ENCODE measurements at regions not wholly inside any gene's neighbourhood (a gene's known extent, or its start where the extent isn't known, plus 50 kb on each side); places are given as distances from the start of the nearest gene placed in this dataset.

DNA sequence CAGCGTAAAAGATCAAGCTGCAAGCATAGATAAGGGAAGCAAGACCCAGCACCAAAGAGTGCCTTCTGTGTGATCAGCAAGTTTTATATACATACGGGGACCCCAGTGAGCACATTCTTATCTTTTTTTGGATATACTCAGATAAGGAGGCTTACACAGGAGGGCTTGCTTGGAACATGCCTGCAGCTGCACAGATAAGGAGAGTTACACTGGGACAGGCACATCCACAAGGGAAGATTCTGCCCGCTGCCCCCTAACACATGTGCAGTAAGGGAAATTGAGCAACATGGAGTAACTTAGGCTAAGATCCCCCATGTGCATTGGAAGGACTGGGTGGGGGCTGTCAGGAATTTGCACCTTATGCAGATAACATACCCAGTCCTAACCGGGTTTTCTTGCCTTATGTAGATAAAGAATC lies 1334.8 kb downstream of the MRPL39 start:
- TF ChIP-seq, protein P1, sequence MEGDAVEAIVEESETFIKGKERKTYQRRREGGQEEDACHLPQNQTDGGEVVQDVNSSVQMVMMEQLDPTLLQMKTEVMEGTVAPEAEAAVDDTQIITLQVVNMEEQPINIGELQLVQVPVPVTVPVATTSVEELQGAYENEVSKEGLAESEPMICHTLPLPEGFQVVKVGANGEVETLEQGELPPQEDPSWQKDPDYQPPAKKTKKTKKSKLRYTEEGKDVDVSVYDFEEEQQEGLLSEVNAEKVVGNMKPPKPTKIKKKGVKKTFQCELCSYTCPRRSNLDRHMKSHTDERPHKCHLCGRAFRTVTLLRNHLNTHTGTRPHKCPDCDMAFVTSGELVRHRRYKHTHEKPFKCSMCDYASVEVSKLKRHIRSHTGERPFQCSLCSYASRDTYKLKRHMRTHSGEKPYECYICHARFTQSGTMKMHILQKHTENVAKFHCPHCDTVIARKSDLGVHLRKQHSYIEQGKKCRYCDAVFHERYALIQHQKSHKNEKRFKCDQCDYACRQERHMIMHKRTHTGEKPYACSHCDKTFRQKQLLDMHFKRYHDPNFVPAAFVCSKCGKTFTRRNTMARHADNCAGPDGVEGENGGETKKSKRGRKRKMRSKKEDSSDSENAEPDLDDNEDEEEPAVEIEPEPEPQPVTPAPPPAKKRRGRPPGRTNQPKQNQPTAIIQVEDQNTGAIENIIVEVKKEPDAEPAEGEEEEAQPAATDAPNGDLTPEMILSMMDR (conservative IDR thresholded peaks at IDR 0.05; ENCODE audit: low read depth in 2 of 2): no peak
- TF ChIP-seq JUNB (IDR thresholded peaks at IDR 0.05; ENCODE audit: unreplicated experiment) (no peak), EZH2 (IDR thresholded peaks at IDR 0.05; ENCODE audit: low read depth, unreplicated experiment) (no peak), POLR2AphosphoS5 (IDR thresholded peaks at IDR 0.05; ENCODE audit: low read depth) (no peak), EZH2phosphoT487 (IDR thresholded peaks at IDR 0.05; ENCODE audit: unreplicated experiment) (no peak), CREB1 (CRISPR knock-in tag; IDR thresholded peaks at IDR 0.05; ENCODE audit: low read depth) (no peak), STAT1 (IDR thresholded peaks at IDR 0.05; ENCODE audit: unreplicated experiment) (no peak), ZNF114 (CRISPR knock-in tag; IDR thresholded peaks at IDR 0.05) (no peak), ZNF331 (CRISPR knock-in tag; IDR thresholded peaks at IDR 0.05; ENCODE audit: low read depth) (no peak), NANOG (IDR thresholded peaks at IDR 0.05; ENCODE audit: borderline replicate concordance) (no peak)
- TF ChIP-seq, protein P2, sequence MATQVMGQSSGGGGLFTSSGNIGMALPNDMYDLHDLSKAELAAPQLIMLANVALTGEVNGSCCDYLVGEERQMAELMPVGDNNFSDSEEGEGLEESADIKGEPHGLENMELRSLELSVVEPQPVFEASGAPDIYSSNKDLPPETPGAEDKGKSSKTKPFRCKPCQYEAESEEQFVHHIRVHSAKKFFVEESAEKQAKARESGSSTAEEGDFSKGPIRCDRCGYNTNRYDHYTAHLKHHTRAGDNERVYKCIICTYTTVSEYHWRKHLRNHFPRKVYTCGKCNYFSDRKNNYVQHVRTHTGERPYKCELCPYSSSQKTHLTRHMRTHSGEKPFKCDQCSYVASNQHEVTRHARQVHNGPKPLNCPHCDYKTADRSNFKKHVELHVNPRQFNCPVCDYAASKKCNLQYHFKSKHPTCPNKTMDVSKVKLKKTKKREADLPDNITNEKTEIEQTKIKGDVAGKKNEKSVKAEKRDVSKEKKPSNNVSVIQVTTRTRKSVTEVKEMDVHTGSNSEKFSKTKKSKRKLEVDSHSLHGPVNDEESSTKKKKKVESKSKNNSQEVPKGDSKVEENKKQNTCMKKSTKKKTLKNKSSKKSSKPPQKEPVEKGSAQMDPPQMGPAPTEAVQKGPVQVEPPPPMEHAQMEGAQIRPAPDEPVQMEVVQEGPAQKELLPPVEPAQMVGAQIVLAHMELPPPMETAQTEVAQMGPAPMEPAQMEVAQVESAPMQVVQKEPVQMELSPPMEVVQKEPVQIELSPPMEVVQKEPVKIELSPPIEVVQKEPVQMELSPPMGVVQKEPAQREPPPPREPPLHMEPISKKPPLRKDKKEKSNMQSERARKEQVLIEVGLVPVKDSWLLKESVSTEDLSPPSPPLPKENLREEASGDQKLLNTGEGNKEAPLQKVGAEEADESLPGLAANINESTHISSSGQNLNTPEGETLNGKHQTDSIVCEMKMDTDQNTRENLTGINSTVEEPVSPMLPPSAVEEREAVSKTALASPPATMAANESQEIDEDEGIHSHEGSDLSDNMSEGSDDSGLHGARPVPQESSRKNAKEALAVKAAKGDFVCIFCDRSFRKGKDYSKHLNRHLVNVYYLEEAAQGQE (IDR thresholded peaks at IDR 0.05; ENCODE audit: unreplicated experiment): no peak
- TF ChIP-seq, protein P3, sequence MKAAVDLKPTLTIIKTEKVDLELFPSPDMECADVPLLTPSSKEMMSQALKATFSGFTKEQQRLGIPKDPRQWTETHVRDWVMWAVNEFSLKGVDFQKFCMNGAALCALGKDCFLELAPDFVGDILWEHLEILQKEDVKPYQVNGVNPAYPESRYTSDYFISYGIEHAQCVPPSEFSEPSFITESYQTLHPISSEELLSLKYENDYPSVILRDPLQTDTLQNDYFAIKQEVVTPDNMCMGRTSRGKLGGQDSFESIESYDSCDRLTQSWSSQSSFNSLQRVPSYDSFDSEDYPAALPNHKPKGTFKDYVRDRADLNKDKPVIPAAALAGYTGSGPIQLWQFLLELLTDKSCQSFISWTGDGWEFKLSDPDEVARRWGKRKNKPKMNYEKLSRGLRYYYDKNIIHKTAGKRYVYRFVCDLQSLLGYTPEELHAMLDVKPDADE (IDR thresholded peaks at IDR 0.05): no peak
- TF ChIP-seq, protein P4, sequence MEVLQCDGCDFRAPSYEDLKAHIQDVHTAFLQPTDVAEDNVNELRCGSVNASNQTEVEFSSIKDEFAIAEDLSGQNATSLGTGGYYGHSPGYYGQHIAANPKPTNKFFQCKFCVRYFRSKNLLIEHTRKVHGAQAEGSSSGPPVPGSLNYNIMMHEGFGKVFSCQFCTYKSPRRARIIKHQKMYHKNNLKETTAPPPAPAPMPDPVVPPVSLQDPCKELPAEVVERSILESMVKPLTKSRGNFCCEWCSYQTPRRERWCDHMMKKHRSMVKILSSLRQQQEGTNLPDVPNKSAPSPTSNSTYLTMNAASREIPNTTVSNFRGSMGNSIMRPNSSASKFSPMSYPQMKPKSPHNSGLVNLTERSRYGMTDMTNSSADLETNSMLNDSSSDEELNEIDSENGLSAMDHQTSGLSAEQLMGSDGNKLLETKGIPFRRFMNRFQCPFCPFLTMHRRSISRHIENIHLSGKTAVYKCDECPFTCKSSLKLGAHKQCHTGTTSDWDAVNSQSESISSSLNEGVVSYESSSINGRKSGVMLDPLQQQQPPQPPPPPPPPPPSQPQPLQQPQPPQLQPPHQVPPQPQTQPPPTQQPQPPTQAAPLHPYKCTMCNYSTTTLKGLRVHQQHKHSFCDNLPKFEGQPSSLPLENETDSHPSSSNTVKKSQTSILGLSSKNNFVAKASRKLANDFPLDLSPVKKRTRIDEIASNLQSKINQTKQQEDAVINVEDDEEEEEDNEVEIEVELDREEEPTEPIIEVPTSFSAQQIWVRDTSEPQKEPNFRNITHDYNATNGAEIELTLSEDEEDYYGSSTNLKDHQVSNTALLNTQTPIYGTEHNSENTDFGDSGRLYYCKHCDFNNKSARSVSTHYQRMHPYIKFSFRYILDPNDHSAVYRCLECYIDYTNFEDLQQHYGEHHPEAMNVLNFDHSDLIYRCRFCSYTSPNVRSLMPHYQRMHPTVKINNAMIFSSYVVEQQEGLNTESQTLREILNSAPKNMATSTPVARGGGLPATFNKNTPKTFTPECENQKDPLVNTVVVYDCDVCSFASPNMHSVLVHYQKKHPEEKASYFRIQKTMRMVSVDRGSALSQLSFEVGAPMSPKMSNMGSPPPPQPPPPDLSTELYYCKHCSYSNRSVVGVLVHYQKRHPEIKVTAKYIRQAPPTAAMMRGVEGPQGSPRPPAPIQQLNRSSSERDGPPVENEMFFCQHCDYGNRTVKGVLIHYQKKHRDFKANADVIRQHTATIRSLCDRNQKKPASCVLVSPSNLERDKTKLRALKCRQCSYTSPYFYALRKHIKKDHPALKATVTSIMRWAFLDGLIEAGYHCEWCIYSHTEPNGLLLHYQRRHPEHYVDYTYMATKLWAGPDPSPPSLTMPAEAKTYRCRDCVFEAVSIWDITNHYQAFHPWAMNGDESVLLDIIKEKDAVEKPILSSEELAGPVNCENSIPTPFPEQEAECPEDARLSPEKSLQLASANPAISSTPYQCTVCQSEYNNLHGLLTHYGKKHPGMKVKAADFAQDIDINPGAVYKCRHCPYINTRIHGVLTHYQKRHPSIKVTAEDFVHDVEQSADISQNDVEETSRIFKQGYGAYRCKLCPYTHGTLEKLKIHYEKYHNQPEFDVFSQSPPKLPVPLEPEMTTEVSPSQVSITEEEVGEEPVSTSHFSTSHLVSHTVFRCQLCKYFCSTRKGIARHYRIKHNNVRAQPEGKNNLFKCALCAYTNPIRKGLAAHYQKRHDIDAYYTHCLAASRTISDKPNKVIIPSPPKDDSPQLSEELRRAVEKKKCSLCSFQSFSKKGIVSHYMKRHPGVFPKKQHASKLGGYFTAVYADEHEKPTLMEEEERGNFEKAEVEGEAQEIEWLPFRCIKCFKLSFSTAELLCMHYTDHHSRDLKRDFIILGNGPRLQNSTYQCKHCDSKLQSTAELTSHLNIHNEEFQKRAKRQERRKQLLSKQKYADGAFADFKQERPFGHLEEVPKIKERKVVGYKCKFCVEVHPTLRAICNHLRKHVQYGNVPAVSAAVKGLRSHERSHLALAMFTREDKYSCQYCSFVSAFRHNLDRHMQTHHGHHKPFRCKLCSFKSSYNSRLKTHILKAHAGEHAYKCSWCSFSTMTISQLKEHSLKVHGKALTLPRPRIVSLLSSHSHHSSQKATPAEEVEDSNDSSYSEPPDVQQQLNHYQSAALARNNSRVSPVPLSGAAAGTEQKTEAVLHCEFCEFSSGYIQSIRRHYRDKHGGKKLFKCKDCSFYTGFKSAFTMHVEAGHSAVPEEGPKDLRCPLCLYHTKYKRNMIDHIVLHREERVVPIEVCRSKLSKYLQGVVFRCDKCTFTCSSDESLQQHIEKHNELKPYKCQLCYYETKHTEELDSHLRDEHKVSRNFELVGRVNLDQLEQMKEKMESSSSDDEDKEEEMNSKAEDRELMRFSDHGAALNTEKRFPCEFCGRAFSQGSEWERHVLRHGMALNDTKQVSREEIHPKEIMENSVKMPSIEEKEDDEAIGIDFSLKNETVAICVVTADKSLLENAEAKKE (CRISPR knock-in tag; IDR thresholded peaks at IDR 0.05): no peak

Measured in GM23338 (cell line).